ENCODE measurements at regions not wholly inside any gene's neighbourhood (a gene's known extent, or its start where the extent isn't known, plus 50 kb on each side); places are given as distances from the start of the nearest gene placed in this dataset.

- DNase-seq (ENCODE audit: low read depth, low spot score), result no peak
Measured at GRCh38 chr7:115475761-115476385, 554.0 kb downstream of the MDFIC start.

- no peak for DNase-seq (ENCODE audit: low read depth, low spot score)
Measured at GRCh38 chr7:115475206-115475605, 553.3 kb downstream of the MDFIC start.

GRCh38 chr7:115474137-115474536, 552.2 kb downstream of the MDFIC start:
- DNase-seq (ENCODE audit: low read depth, low spot score), result no peak

GRCh38 chr7:115471891-115472290, 550.0 kb downstream of the MDFIC start:
- DNase-seq (ENCODE audit: low read depth, low spot score), result no peak

GRCh38 chr7:115462301-115463015, 540.6 kb downstream of the MDFIC start:
- no peak for DNase-seq (ENCODE audit: low read depth, low spot score)

GRCh38 chr7:115449689-115450088, 527.8 kb downstream of the MDFIC start:
- no peak for DNase-seq (ENCODE audit: low read depth, low spot score)

- DNase-seq (ENCODE audit: low read depth, low spot score), result no peak
Measured at GRCh38 chr7:115447495-115447894, 525.6 kb downstream of the MDFIC start.

- no peak for DNase-seq (ENCODE audit: low read depth, low spot score)
Measured at GRCh38 chr7:115441033-115441432, 519.1 kb downstream of the MDFIC start.

- no peak for DNase-seq (ENCODE audit: low read depth, low spot score)
Measured at GRCh38 chr7:115435178-115435577, 513.3 kb downstream of the MDFIC start.

GRCh38 chr7:115429918-115430317, 508.0 kb downstream of the MDFIC start:
- no peak for DNase-seq (ENCODE audit: low read depth, low spot score)

GRCh38 chr7:115417662-115418061, 495.8 kb downstream of the MDFIC start:
- no peak for DNase-seq (ENCODE audit: low read depth, low spot score)

- DNase-seq (ENCODE audit: low read depth, low spot score), result no peak
Measured at GRCh38 chr7:115410972-115411686, 489.2 kb downstream of the MDFIC start.

GRCh38 chr7:115410434-115410820, 488.5 kb downstream of the MDFIC start:
- no peak for DNase-seq (ENCODE audit: low read depth, low spot score)

GRCh38 chr7:115409682-115410433, 488.0 kb downstream of the MDFIC start:
- DNase-seq (ENCODE audit: low read depth, low spot score), result no peak

- DNase-seq (ENCODE audit: low read depth, low spot score), result no peak
Measured at GRCh38 chr7:115406219-115406618, 484.3 kb downstream of the MDFIC start.

GRCh38 chr7:115387137-115387536, 465.2 kb downstream of the MDFIC start:
- no peak for DNase-seq (ENCODE audit: low read depth, low spot score)

- DNase-seq (ENCODE audit: low read depth, low spot score), result no peak
Measured at GRCh38 chr7:115379321-115379720, 457.4 kb downstream of the MDFIC start.

GRCh38 chr7:115368998-115369397, 447.1 kb downstream of the MDFIC start:
- no peak for DNase-seq (ENCODE audit: low read depth, low spot score)

- DNase-seq (ENCODE audit: low read depth, low spot score), result no peak
Measured at GRCh38 chr7:115363916-115364315, 442.0 kb downstream of the MDFIC start.

GRCh38 chr7:115359955-115360354, 438.1 kb downstream of the MDFIC start:
- no peak for DNase-seq (ENCODE audit: low read depth, low spot score)

GRCh38 chr7:115359119-115359518, 437.2 kb downstream of the MDFIC start:
- DNase-seq (ENCODE audit: low read depth, low spot score), result no peak

- no peak for DNase-seq (ENCODE audit: low read depth, low spot score)
Measured at GRCh38 chr7:115357703-115357999, 435.8 kb downstream of the MDFIC start.

Measured in brain pericyte (primary cell).